GM21619 (cell line): ENCODE measurements at regions not wholly inside any gene's neighbourhood (a gene's known extent, or its start where the extent isn't known, plus 50 kb on each side); places are given as distances from the start of the nearest gene placed in this dataset.
"Not testable (repeated sequence)": the region's sequence is repeated elsewhere in the genome, so short reads cannot be mapped to it uniquely, and the experiment has no call there.

Experiments
- ATAC-seq: cut with Tn5 transposase; IDR thresholded peaks from one replicate; pipeline ENCODE4 v1.9.1; 2021; ENCODE audit not compliant: unreplicated experiment

DNA sequence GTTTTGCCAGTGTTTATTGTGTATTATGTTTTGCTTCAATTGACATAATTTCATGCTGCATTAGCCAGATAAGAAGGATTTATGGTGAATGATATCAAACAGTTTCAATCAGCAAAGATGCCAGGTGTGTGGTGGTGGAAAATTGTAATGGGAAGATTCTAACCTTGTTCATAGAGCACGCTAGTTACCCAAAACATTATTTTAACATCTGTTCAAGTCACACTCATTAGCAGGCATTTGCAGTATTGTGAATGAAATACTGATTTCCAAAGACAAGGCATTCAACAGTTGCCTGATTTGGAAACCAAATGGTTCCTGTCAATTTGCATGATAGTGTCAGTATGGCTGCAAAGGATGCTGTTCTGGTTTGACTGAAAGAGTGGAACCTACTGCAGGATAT lies 129.7 kb downstream of the EPC1 start:
- ATAC-seq: no peak

DNA sequence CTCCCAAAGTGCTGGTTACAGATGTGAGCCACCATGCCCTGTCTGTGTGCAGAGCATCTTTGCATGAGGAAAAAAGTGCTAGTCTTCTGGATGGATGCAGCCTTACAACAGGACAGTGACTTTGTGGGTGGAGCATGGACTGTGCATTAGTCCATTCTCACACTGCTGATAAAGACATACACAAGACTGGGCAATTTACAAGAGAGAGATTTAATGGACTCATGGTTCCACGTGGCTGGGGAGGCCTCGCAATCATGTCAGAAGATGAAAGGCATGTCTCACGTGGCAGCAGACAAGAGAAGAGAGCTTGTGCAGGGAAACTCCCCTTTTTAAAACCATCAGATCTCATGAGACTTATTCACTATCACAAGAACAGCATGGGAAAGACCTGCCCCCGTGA lies 133.1 kb downstream of the EPC1 start:
- ATAC-seq: not testable (repeated sequence)

DNA sequence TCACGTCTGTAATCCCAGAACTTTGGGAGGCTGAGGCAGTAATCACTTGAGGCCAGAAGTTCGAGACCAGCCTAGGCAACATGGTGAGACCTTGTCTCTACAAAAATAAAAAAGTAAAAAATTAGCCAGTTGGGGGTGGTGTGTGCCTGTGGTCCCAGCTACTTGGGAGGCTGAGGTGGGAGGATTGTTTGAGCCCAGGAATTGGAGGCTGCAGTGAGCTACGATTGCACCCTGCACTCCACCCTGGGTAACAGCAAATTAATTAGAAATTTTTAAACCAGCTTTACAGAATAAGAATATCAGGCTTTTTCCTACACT lies 136.0 kb downstream of the EPC1 start:
- ATAC-seq: no peak

DNA sequence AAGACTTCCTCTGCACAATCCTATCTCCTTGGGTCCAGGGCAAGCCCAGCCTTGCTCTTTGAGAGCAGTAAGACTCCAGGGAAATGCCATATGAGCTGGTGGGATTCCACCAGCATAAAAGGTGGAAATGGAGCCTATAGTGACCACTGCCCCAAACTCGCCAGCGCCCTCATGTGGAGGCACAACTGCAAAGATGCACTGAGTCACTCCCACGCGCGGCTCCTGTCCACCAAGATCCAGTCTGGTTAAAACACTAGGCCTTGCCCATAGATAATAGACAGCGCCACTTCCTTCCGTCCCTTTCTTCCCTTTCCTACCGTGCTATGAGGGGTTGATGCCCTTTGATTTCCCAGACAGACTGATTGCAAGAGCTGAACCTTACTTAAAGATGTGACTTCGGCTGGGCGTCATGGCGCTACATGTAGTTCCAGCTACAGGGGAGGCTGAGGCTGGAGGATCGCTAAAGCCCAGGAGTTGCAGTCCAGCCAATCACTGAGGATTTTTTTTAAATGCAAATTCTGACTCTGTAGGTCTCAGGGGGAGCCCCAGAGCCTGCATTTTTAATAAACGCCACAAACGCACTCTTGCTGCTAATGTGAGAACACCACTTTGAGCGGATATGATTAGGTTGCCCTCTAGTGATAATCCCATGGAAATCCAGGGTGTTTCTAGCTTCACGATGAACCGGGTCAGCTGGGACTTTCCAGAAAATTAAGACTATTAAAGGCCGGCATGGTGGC lies 136.5 kb downstream of the EPC1 start:
- no peak for ATAC-seq

DNA sequence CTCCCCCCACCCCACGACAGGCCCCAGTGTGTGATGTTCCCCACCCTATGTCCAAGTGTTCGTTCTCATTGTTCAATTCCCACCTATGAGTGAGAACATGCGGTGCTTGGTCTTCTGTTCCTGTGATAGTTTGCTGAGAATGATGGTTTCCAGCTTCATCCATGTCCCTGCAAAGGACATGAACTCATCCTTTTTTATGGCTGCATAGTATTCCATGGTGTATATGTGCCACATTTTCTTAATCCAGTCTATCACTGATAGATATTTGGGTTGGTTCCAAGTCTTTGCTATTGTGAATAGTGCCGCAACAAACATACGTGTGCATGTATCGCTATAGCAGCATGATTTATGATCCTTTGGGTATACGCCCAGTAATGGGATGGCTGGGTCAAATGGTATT lies 139.0 kb downstream of the EPC1 start:
- not testable (repeated sequence) for ATAC-seq

DNA sequence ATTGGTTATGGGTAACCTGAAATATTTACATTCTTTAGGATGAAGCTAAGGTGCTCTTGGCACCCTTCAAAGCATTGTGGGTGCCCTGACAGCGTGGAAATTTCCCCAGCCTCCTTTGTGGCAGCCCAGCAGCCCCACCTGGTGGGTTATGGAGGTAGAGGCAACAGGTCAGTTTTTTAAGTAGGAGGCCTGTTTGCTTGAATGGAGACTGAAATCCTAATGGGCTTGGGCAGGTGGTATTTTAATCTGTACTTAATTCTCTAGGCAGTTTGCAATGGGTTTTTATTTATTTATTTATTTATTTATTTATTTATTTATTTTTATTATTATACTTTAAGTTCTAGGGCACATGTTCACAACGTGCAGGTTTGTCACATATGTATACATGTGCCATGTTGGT lies 139.4 kb downstream of the EPC1 start:
- ATAC-seq: no peak

DNA sequence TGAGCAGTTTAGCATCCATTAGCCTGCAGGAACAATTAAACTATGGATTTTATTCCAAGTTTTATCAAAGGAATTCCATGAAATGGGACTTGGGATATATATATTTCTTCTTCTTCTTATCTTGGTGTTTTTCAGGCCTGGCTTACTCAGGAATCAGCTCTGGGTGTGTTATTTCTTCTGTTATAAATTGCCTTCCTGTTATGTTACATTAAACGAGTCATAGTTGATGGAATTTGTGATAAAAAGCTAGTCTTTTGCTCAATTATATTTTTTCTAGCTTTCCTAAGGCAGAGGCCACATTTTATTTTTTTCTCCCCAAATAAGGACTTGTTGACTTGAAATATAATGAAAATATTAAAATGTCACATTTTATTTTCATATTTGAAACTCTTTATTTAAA lies 141.3 kb downstream of the EPC1 start:
- ATAC-seq: no peak

DNA sequence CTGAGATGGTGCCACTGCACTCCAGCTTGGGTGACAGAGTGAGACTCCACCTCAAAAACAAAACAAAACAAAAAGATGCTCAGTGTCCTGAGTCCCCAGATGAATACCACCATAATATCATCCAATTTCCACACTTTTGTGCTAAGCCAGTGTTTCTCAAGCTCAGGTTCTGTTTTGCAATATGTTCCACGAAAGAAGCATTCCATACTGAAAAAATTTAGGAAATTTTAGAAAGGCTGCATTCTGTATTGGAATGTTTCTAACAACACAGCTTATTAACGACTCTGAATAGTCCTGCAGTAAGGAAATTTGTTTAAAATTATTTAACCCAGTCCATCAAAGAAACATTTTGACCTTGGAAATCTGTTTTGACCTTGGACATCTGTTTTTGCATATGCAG lies 142.4 kb downstream of the EPC1 start:
- no peak for ATAC-seq

DNA sequence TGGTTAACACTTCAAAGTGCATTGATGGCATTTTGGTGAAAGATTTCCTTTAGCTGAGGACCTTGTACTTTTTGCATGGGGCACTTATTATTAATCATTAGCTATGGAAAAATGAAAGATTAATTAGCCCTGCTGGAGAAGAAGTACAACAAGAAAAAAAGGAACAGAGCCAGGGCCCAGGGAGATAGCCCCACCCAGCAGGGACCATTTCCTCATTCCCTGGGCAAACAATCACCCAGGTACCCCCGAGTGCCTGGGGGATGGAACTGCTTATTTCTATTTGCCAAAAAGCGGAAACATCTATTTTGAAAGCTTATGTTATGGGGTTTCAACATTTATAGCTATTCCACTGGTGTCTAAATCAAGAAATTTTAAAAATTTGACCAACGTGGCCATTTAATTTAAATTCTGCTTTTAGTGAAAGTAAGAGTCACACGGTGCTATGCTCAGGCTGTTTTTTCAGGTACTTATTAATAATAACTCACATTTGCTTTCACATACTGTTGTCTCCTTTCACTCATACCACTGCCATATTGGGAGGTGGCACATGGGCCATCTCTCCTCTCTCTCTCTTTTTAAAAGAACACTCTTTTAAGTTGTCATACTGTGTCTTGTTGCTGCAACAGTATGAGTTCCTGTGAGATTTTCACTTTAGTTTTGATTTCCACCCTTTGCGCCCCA lies 143.6 kb upstream of the KIF5B start:
- ATAC-seq: no peak

DNA sequence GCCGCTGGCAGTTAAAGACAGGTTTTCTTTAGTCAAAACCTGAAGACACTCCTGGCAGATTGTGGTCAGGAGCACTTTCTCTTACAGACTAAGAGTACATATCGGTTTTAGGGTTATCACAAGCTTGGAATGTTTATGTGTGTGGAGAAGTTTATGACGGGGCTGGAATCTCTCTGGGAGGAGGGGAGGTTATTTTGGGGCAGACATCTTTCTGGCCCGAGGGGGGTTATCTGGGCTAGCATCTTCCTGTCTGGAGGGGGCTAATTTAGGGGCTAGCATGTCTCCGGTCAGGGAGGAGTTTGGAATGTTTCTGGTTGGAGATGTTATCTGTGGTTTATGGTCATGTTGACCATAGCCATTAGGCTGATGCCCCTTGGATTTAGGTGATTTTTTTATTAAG lies 141.2 kb upstream of the KIF5B start:
- no peak for ATAC-seq

DNA sequence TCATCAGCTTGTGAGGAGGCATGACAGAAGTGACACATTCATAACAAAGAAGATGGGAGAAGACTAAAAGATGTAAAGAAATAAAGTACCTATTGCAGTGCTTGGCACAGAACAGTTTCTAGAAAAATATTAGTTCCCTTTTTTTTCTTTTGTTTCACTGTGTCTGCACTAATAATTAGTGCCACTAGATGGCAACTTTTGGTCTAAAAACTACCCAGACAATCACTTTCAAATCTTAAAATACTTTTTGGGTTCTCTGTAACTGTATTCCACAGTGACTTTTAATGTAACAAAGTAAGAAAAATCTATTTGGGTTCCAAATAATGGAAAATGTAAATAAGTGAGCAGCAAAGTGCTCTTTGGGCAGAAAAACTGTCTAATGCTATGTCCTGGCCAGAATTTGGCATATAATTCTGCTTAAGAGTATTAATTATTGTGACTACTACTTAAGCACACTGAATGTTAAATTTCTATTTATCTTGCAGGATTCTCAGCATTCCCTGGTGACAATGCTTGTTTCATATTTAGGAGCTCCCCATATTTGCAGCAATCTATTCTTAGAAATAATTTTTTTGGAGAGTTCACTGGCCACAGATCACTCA lies 134.8 kb upstream of the KIF5B start:
- ATAC-seq: peak; percentile 58

DNA sequence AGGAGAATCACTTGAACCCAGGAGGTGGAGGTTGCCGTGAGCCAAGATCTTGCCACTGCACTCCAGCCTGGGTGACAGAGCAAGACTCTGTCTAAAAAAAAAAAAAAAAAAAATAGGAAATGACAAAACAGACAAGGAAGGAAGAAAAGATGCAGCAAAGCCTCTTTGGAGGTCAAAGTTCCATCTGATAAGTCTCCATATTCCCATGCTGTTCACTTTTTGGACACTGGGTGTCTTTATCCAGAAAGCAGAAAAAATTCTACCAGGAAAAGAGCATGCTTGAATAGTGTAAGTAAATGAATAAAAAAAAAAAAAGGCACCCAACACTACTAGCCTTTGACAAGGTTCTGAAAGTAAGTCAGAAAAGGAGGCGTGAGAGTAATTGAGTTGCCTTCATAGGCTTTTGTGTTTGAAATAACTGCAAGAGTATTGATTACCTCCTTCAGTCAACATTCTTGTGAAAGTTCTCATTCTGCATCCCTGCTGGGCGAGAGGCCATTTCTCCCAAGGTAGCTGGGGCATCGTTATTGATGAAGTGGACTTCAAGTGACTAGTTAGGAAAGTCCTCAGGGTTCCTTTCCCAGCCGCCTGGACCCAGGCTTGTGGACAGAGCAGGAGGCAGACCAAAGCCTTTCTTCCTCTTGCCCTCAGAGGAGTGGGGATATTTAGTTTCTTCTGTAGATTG lies 133.3 kb upstream of the KIF5B start:
- ATAC-seq: no peak

DNA sequence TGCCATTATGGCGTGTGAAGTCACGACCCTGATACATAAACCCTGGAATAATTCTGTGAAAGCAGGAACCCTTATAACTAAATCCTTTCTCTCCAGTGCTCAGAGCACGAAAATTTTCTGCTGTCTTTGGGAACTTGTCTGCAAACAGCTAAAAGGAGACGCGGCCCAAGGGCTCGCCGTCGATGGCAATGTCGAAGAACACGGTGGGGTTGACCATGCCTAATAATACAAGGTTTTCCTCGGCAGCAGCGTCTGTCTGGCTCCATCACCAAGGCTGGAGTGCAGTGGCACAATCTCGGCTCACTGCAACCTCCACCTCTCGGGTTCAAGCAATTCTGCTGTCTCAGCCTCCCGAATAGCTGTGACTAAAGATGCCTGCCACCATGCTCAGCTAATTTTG lies 132.4 kb upstream of the KIF5B start:
- not testable (repeated sequence) for ATAC-seq

DNA sequence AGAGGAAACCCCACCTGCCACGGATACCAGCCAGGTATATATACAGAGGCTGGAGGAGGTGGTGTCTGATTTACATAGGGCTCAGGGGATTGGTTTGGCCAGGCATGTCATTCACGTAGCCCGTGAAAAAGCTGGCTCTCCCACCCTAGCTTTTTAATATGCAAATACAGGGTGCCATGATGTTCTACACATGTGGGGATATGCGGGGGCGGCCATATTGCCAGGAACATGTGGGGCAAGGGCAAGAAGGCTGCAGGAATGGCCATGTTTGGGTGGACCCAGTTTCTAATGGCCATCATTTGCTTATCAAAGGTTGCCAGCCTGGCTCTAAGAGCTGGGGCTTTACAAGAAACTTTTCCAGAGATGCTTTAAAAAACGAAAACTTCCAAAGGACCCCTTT lies 131.5 kb upstream of the KIF5B start:
- no peak for ATAC-seq

DNA sequence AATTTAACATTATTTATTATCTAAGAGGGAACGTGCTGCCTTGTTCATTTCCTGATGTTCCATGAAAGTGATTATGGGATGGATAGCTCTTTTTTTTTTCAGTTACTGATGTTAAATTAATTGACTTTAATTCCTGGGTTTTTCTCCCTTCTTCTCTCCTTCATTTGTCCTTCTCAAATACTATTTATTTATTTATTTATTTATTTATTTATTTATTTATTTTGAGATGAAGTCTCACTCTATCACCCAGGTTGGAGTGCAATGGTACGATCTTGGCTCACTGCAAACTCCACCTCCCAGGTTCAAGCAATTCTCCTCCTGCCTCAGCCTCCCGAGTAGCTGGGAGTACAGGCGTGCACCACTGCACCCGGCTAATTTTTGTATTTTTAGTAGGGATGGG lies 127.4 kb upstream of the KIF5B start:
- not testable (repeated sequence) for ATAC-seq

DNA sequence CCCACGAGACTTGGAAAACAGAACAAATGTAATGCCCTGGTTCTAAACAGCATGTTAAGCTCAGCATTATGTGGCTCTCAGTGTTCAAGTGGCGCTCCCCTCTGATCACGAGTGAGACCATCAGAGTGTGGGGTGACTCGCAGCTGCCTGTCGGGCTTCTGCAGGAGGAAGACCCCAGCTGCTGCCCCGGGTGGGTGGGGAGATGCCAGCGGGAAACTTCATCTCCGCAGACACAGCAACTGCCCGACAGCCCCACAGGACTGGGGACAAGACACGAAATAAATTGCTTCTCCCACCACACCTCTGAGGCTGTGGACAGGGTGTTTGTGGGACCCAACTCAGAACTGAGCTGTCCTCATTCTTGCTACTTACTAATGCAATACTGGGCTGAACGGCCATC lies 126.3 kb upstream of the KIF5B start:
- no peak for ATAC-seq

DNA sequence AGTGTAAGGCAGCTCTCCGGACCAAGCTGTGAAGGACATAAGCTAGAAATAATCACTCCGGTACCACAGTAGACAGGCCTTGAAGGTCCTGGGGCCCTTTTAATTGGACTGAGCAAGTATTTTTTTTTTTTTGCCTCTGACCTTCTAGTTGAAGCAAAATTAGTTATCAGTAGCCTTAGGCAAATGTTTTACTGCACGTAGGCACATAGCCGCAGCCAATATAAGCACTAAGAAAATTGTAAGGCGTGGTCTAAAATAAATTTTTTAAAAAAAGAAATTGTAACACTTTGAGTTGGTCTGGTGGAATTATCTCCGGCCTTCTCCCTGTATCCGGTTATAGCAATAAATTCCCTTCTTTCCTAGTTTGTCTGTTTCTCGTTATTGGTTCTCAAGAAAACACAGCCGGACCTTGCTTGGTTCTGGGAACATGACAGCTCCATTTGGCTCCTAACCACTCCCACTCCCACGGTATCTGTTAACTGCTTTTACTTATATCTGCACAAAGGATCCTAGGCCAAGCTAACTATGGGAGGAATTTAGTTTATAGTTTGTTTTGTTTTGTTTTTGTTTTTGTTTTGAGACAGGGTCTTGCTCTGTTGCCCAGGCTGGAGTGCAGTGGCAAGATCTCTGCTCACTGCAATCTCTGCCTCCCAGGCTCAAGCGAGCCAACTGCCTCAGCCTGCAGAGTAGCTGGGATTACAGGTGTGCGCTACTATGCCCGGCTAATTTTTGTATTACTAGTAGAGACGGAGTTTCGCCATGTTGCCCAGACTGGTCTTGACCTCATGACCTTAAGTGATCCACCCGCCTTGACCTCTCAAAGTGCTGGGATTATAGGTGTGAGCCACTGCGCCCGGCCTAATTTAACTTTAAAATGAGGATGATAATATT lies 124.4 kb upstream of the KIF5B start:
- no peak for ATAC-seq

DNA sequence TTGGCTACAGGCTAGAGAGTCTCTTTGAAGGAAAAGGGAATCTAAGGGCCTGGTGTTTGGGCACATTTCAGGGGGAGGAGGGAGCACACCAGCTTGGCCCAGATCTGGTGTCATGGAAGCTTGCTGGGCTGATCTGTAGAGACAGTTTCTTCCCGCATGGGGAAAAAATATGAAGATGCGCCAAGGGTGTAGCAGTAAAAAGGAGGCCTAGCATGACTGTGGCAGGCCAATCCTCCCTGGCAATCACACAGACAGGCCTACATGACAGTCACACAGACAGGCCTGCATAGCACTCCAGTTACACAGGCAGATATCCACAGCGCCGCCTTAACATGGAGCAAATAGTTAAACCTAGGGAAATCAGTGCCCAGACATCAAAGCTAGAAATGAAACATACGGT lies 123.6 kb upstream of the KIF5B start:
- no peak for ATAC-seq

DNA sequence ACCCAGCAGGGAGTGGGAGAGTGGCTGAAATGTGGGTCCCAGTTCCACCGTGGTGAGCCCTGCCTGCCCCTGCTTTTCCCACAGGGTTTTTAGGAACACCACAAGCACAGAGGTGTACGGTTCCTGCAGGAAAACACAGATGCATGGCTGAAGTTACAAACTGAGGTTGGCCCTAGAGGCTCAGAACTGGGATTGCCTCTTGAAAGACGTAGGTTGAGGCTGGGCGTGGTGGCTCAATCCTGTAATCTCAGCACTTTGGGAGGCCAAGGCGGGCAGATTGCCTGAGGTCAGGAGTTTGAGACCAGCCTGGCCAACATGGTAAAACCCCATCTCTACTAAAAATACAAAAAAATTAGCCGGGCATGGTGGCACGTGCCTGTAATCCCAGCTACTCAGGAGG lies 121.4 kb upstream of the KIF5B start:
- not testable (repeated sequence) for ATAC-seq

DNA sequence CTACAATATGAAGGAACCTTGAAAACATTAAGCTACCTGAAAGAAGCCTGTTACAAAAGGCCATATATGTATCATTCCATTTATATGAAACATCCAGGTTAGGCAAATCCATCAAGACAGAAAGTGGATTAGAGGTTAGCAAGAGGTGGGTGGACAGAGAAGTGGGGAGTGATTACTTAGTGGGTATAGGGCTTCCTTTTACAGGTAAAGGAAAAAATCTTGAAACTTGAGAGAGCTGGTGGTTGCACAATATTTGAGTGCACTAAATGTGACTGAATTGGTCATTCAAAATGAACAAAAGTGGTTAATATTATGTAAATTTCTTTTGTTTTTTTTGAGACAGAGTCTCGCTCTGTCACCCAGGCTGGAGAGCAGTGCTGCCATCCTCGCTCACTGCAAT lies 119.4 kb upstream of the KIF5B start:
- no peak for ATAC-seq

DNA sequence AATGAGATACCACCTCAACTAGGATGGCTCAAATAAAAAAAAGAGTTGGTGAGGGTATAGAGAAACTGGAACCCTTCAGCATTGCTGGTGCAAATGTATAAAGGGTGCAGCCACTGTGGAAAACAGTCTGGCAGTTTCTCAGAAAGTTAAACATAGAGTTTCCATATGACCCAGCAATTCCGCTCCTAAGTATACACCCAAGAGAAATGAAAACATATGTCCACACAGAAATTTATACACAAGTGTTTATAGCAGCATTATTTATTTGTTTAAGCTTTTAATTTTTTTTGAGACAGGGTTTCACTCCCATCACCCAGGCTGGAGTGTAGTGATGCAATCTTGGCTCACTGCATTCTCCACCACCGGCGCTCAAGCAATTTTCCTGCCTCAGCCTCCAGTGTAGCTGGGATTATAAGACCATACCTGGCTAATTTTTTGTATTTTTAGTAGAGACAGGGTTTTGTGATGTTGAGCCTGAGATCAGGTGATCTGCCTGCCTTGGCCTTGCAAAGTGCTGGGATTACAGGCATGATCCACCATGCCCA lies 118.2 kb upstream of the KIF5B start:
- ATAC-seq: no peak
